ENCODE measurements at regions not wholly inside any gene's neighbourhood (a gene's known extent, or its start where the extent isn't known, plus 50 kb on each side); places are given as distances from the start of the nearest gene placed in this dataset.

DNA sequence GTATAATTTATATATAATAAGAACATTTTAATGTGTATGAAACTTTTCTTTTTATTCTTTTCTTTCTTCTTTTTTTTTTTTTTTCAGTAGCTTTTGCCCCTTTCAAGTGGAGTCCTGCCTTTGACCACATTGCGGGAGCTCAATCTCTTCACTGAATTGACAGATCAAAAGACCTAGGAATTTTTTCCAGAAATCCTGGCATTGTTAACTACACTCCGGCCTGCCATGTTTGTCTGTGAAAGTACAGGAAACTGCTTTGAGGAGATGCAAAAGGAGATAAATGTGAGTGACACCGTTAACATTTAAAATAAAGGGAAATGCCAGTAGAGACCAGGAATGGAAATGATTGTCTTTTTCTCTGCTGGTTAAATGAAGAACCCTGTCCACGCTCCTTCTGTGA is 159.3 kb upstream of the VCX3A start:
- Histone ChIP-seq H3K79me2 (ENCODE audit: low read depth) (no peaks in the 10 kb centered on the region), H3K4me2 (no peak overlapping the region), H3K27me3 (ENCODE audit: insufficient read depth, low read depth) (no peaks in the 10 kb centered on the region), H3F3A (ENCODE audit: insufficient read depth, low read depth) (no peaks in the 10 kb centered on the region), H2AFZ (no peak overlapping the region), H3K27ac (no peak overlapping the region), H3K9me3 (ENCODE audit: insufficient read depth, low read depth) (no peaks in the 10 kb centered on the region), H4K20me1 (ENCODE audit: insufficient read depth) (no peaks in the 10 kb centered on the region), H3K4me3 (no peak overlapping the region), H3K9me2 (ENCODE audit: insufficient read depth) (no peaks in the 10 kb centered on the region), H3K36me3 (ENCODE audit: low read depth) (no peaks in the 10 kb centered on the region), H3K4me1 (replicated peaks; ENCODE audit: insufficient read depth) (no peaks in the 10 kb centered on the region)
- POLR2A ChIA-PET (ENCODE audit: unreplicated experiment), result no interaction called here
- CTCF ChIA-PET, result interaction anchor here (0.6 kb wide), 1 partner anchor 735 kb away, joined by 5 read pairs; no protein-coding TSS in a partner anchor
- TF ChIP-seq, protein P1, sequence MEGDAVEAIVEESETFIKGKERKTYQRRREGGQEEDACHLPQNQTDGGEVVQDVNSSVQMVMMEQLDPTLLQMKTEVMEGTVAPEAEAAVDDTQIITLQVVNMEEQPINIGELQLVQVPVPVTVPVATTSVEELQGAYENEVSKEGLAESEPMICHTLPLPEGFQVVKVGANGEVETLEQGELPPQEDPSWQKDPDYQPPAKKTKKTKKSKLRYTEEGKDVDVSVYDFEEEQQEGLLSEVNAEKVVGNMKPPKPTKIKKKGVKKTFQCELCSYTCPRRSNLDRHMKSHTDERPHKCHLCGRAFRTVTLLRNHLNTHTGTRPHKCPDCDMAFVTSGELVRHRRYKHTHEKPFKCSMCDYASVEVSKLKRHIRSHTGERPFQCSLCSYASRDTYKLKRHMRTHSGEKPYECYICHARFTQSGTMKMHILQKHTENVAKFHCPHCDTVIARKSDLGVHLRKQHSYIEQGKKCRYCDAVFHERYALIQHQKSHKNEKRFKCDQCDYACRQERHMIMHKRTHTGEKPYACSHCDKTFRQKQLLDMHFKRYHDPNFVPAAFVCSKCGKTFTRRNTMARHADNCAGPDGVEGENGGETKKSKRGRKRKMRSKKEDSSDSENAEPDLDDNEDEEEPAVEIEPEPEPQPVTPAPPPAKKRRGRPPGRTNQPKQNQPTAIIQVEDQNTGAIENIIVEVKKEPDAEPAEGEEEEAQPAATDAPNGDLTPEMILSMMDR (conservative IDR thresholded peaks at IDR 0.05), result no peak
- TF ChIP-seq EZH2 (IDR thresholded peaks at IDR 0.05; ENCODE audit: low read depth), result no peak
- DNase-seq, result no peak
- no TSS peak for BruUV-seq (replicated peaks)
- intact Hi-C loops (cut with micrococcal nuclease; ENCODE audit: unreplicated experiment), result no loop called here

DNA sequence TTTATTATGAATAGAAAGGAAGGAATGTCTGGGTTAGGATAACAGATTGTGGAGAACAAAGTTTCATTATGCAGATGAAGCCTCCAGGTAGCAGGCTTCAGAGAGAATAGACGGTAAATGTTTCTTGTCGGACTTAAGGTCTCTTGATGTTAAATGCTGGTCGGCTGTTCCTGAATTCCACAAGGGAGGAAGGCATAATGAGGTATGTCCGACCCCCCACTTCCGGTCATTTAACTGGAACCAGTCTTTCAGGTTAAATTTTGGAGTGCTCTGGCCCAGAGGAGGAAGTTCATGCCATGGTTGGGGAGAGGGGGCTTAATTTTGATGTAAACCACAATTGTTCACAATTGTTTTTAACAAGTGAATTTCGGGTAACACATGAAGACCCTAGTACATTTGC is 158.1 kb upstream of the VCX3A start:
- no peak for TF ChIP-seq EZH2 (IDR thresholded peaks at IDR 0.05; ENCODE audit: low read depth)
- TF ChIP-seq, protein P1 (conservative IDR thresholded peaks at IDR 0.05), result no peak
- ChIA-PET POLR2A (ENCODE audit: unreplicated experiment) (interaction anchor here (0.6 kb wide), 1 partner anchor 17 kb away, joined by 12 read pairs; no protein-coding TSS in a partner anchor), CTCF (no interaction called here)
- no peak for DNase-seq
- Histone ChIP-seq H3K27ac (no peak overlapping the region), H3K9me2 (ENCODE audit: insufficient read depth) (no peaks in the 10 kb centered on the region), H3K4me1 (replicated peaks; ENCODE audit: insufficient read depth) (no peaks in the 10 kb centered on the region), H3K9me3 (ENCODE audit: insufficient read depth, low read depth) (no peaks in the 10 kb centered on the region), H3K79me2 (ENCODE audit: low read depth) (no peaks in the 10 kb centered on the region), H3K36me3 (ENCODE audit: low read depth) (no peaks in the 10 kb centered on the region), H3F3A (ENCODE audit: insufficient read depth, low read depth) (no peaks in the 10 kb centered on the region), H3K4me2 (no peak overlapping the region), H3K27me3 (ENCODE audit: insufficient read depth, low read depth) (no peaks in the 10 kb centered on the region), H4K20me1 (ENCODE audit: insufficient read depth) (no peaks in the 10 kb centered on the region), H2AFZ (no peak overlapping the region), H3K4me3 (no peak overlapping the region)
- no TSS peak for BruUV-seq (replicated peaks)
- intact Hi-C loops (cut with micrococcal nuclease; ENCODE audit: unreplicated experiment), result no loop called here

DNA sequence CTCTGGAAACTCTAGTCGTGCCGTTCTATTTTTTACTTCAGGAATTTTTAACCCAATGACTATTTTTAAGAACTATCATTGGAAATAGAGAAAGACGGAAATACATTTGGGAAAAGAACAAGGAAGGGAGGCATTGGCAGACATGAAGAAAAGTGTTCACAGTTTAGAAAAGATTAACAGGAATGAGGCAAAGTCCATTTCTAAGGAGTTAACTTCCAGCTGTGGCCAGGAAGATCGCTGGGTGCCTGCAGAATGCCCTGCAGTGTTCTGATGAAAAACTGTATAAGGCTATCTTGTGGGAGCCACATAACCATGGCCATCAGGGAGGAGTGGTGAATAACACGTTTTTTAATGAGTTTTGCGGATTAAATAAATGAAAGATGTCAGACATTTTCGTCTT is 150.6 kb upstream of the VCX3A start:
- Histone ChIP-seq H4K20me1 (ENCODE audit: insufficient read depth) (no peaks in the 10 kb centered on the region), H3K27ac (no peak overlapping the region), H3K27me3 (ENCODE audit: insufficient read depth, low read depth) (no peaks in the 10 kb centered on the region), H3K4me1 (replicated peaks; ENCODE audit: insufficient read depth) (no peaks in the 10 kb centered on the region), H3F3A (ENCODE audit: insufficient read depth, low read depth) (no peaks in the 10 kb centered on the region), H3K36me3 (ENCODE audit: low read depth) (no peaks in the 10 kb centered on the region), H3K9me2 (ENCODE audit: insufficient read depth) (no peaks in the 10 kb centered on the region), H3K9me3 (ENCODE audit: insufficient read depth, low read depth) (no peaks in the 10 kb centered on the region), H3K4me2 (no peak overlapping the region), H3K4me3 (no peak overlapping the region), H3K79me2 (ENCODE audit: low read depth) (no peaks in the 10 kb centered on the region), H2AFZ (no peak overlapping the region)
- CTCF ChIA-PET, result no interaction called here
- no peak for TF ChIP-seq EZH2 (IDR thresholded peaks at IDR 0.05; ENCODE audit: low read depth)
- TF ChIP-seq, protein P1 (conservative IDR thresholded peaks at IDR 0.05), result no peak
- BruUV-seq (replicated peaks), result no TSS peak
- POLR2A ChIA-PET (ENCODE audit: unreplicated experiment), result no interaction called here
- intact Hi-C loops (cut with micrococcal nuclease; ENCODE audit: unreplicated experiment), result no loop called here
- no peak for DNase-seq
